HCT116 (cell line): ENCODE measurements at regions not wholly inside any gene's neighbourhood (a gene's known extent, or its start where the extent isn't known, plus 50 kb on each side); places are given as distances from the start of the nearest gene placed in this dataset.

Experiments used
- ATAC-seq: fragments of 200-7000 bp; cut with Tn5 transposase; 2 replicates; pipeline ENCODE4 v1.9.1; 2020; ENCODE audit warnings: mild to moderate bottlenecking, moderate library complexity
- BruUV-seq: library from RNA; stranded (reverse); fragments of 400-500 nt; replicated peaks from 2 replicates; lab custom pipeline; 2021; lab: Mats Ljungman, UMichigan
- CTCF ChIA-PET: fragments of 300-600 bp; sonication (Branson Sonifier 250); formaldehyde crosslinking; loops from one replicate; lab custom pipeline; 2021; ENCODE audit warnings: antibody characterized with exemption; lab: Charles Lee
- POLR2A ChIA-PET: fragments of 300-600, 350-600 bp; sonication (Branson Sonifier 250); formaldehyde crosslinking; loops from one replicate; lab custom pipeline; 2021; ENCODE audit warnings: antibody characterized with exemption; lab: Charles Lee
- RAD21 ChIA-PET, 2 experiments: fragments of 300-600 bp; sonication (Branson Sonifier 250); formaldehyde crosslinking; loops; one replicate each; lab custom pipeline; 2023; ENCODE audit warnings: low total read pairs in 2 of 2; ENCODE audit not compliant: uncharacterized antibody in 2 of 2, unreplicated experiment in 2 of 2, low non-redundant PET in 1 of 2; lab: Charles Lee
- DNase-seq: peaks from one replicate; pipeline ENCODE4 v3.0.0-alpha.2; 2010; ENCODE audit warnings: low read depth, low spot score
- H2AFZ ChIP-seq: fragments of 200-600 bp; shearing (Covaris generic), sonication (generic); 2 replicates; pipeline ENCODE4 v1.6.1; 2017; ENCODE audit warnings: low read depth, mixed run types, mixed read lengths, antibody characterized with exemption, low read length; ENCODE audit not compliant: poor library complexity, severe bottlenecking
- H3K27ac ChIP-seq: 2 replicates; pipeline ENCODE4 v1.5.1; 2012; ENCODE audit warnings: low read depth, low read length
- H3K27me3 ChIP-seq: fragments of 200-600 bp; sonication (generic); 2 replicates; pipeline ENCODE4 v1.6.1; 2016; ENCODE audit warnings: mixed run types, low read length, mixed read lengths; ENCODE audit not compliant: insufficient read depth
- H3K36me3 ChIP-seq, 2 experiments: fragments of 200-500 bp in 1 of 2; fragments of 200-600 bp in 1 of 2; sonication (Bioruptor generic) in 1 of 2; sonication (generic) in 1 of 2; 2 replicates each; pipeline versions ENCODE4 v1.5.1 to v1.6.1; 2014 to 2016; ENCODE audit warnings: low read length in 2 of 2, inconsistent platforms in 1 of 2, mixed read lengths in 1 of 2, mixed run types in 1 of 2; ENCODE audit not compliant: insufficient read depth in 2 of 2, control insufficient read depth in 1 of 2
- H3K4me1 ChIP-seq, 2 experiments: fragments of 200-600 bp in 1 of 2; sonication (generic) in 1 of 2; 2 replicates each; pipeline versions ENCODE4 v1.5.1 to v1.6.1; 2012 to 2017; ENCODE audit warnings: low read length in 2 of 2, inconsistent platforms in 1 of 2, mild to moderate bottlenecking in 1 of 2, mixed read lengths in 1 of 2, mixed run types in 1 of 2, moderate library complexity in 1 of 2; ENCODE audit not compliant: insufficient read depth in 2 of 2, control insufficient read depth in 1 of 2
- H3K4me2 ChIP-seq: fragments of 200-600 bp; sonication (generic); 2 replicates; pipeline ENCODE4 v1.6.1; 2017; ENCODE audit warnings: mixed run types, low read length, mixed read lengths
- H3K4me3 ChIP-seq, 2 experiments: fragments of 200-600 bp in 1 of 2; sonication (generic) in 1 of 2; replicated peaks in 1 of 2; 2 replicates each; pipeline ENCODE4 v1.5.1; 2011 to 2016; ENCODE audit warnings: low read length in 2 of 2, control low read depth in 1 of 2, low read depth in 1 of 2, mild to moderate bottlenecking in 1 of 2, mixed read lengths in 1 of 2, mixed run types in 1 of 2
- H3K79me2 ChIP-seq: fragments of 200-600 bp; sonication (generic); 2 replicates; pipeline ENCODE4 v1.6.1; 2017; ENCODE audit warnings: mild to moderate bottlenecking, mixed run types, low read length, moderate library complexity, mixed read lengths; ENCODE audit not compliant: insufficient read depth
- H3K9ac ChIP-seq: fragments of 200-600 bp; sonication (generic); 2 replicates; pipeline ENCODE4 v1.6.1; 2016; ENCODE audit warnings: low read length, mixed read lengths
- H3K9me2 ChIP-seq: fragments of 200-600 bp; sonication (generic), shearing (Covaris generic); 2 replicates; pipeline ENCODE4 v1.6.1; 2017; ENCODE audit warnings: mixed run types, mild to moderate bottlenecking, moderate library complexity; ENCODE audit not compliant: insufficient read depth
- H3K9me3 ChIP-seq, 2 experiments: fragments of 200-500 bp in 1 of 2; fragments of 200-600 bp in 1 of 2; sonication (Bioruptor generic) in 1 of 2; sonication (generic) in 1 of 2; 2 replicates each; pipeline ENCODE4 v1.6.1; 2014 to 2017; ENCODE audit warnings: low read length in 2 of 2, mixed read lengths in 2 of 2, inconsistent platforms in 1 of 2, low read depth in 1 of 2, mild to moderate bottlenecking in 1 of 2, mixed run types in 1 of 2, moderate library complexity in 1 of 2; ENCODE audit not compliant: control insufficient read depth in 1 of 2, insufficient read depth in 1 of 2
- H4K20me1 ChIP-seq: fragments of 200-600 bp; sonication (generic), shearing (Covaris generic); 2 replicates; pipeline ENCODE4 v1.6.1; 2017; ENCODE audit warnings: mixed run types, mild to moderate bottlenecking, moderate library complexity; ENCODE audit not compliant: insufficient read depth
- ATF3 ChIP-seq: IDR thresholded peaks from 2 replicates; pipeline ENCODE4 v1.6.1; 2012
- EGR1 ChIP-seq: IDR thresholded peaks from 2 replicates; pipeline ENCODE4 v1.6.1; 2012; ENCODE audit warnings: low read depth
- ELF1 ChIP-seq: IDR thresholded peaks from 2 replicates; pipeline ENCODE4 v1.6.1; 2012; ENCODE audit warnings: low read depth, borderline replicate concordance
- JUND ChIP-seq: IDR thresholded peaks from 2 replicates; pipeline ENCODE4 v1.6.1; 2012
- RAD21 ChIP-seq: IDR thresholded peaks from 2 replicates; pipeline ENCODE4 v1.6.1; 2012; ENCODE audit warnings: low read depth, mild to moderate bottlenecking
- TCF7L2 ChIP-seq: IDR thresholded peaks from 2 replicates; pipeline ENCODE4 v1.7.0; 2011; ENCODE audit warnings: borderline replicate concordance, inconsistent platforms; ENCODE audit not compliant: insufficient read depth, insufficient read length; ENCODE audit errors: extremely low read depth
- ZBTB33 ChIP-seq: IDR thresholded peaks from 2 replicates; pipeline ENCODE4 v1.6.1; 2011; ENCODE audit warnings: mild to moderate bottlenecking, low read length, moderate library complexity; ENCODE audit not compliant: insufficient replicate concordance; ENCODE audit errors: extremely low read depth
- ZFX ChIP-seq: fragments of 450-650 bp; IDR thresholded peaks from 2 replicates; pipeline ENCODE4 v1.6.1; 2017
- ZNF274 ChIP-seq: fragments of 200-500 bp; sonication (Bioruptor generic); IDR thresholded peaks from 2 replicates; pipeline ENCODE4 v1.6.1; 2014; ENCODE audit warnings: mild to moderate bottlenecking, low read depth, low read length, inconsistent platforms
- intact Hi-C: fragments of 100-400 bp; cut with micrococcal nuclease; formaldehyde crosslinking; loops from 2 replicates; pipeline ENCODE4 v1.10.0; 2022

- intact Hi-C loops = no loop called here
- no peaks in the 10 kb centered on the region for H3K27me3 ChIP-seq
- H3K4me3 ChIP-seq = no peak overlapping the region
- H3K9ac ChIP-seq = no peak overlapping the region
- no peak for DNase-seq
- no peaks in the 10 kb centered on the region for H3K79me2 ChIP-seq
- H3K9me3 ChIP-seq = no peaks in the 10 kb centered on the region
- no peak overlapping the region for H3K27ac ChIP-seq
- CTCF ChIA-PET = no interaction called here
- BruUV-seq = no TSS peak
- TF ChIP-seq ELF1 (no peak), ZBTB33 (no peak), ATF3 (no peak), ZFX (no peak)
- TF ChIP-seq, all 23 proteins: peak for 0
- no peak overlapping the region for H2AFZ ChIP-seq
- ChIA-PET RAD21 (no interaction called here), POLR2A (no interaction called here)
- H4K20me1 ChIP-seq = no peaks in the 10 kb centered on the region
- no peak overlapping the region for H3K4me2 ChIP-seq
- no peaks in the 10 kb centered on the region for H3K4me1 ChIP-seq
- H3K9me2 ChIP-seq = no peaks in the 10 kb centered on the region
- ATAC-seq = no peak
- no peaks in the 10 kb centered on the region for H3K36me3 ChIP-seq
Measured at GRCh38 chr12:85644508-85644907, 191.7 kb downstream of the RASSF9 start.

- H3K9ac ChIP-seq = no peak overlapping the region
- intact Hi-C loops = no loop called here
- H3K79me2 ChIP-seq = no peaks in the 10 kb centered on the region
- CTCF ChIA-PET = no interaction called here
- no peaks in the 10 kb centered on the region for H4K20me1 ChIP-seq
- no TSS peak for BruUV-seq
- no peaks in the 10 kb centered on the region; a peak in 1 of 4 replicates for H3K9me3 ChIP-seq
- no peaks in the 10 kb centered on the region for H3K27me3 ChIP-seq
- H3K4me1 ChIP-seq = no peaks in the 10 kb centered on the region
- H3K36me3 ChIP-seq = no peaks in the 10 kb centered on the region
- TF ChIP-seq ZNF274 = no peak
- no peak for TF ChIP-seq JUND
- TF ChIP-seq TCF7L2 = no peak
- TF ChIP-seq RAD21 = no peak
- no peak for TF ChIP-seq EGR1
- H3K27ac ChIP-seq = no peak overlapping the region
- H3K4me3 ChIP-seq = no peak overlapping the region
- no peaks in the 10 kb centered on the region for H3K9me2 ChIP-seq
- no peak for DNase-seq
- no peak overlapping the region for H2AFZ ChIP-seq
- RAD21 ChIA-PET = no interaction called here
- POLR2A ChIA-PET = no interaction called here
- H3K4me2 ChIP-seq = no peak overlapping the region
- ATAC-seq = no peak
Measured at GRCh38 chr12:85653731-85654455, 182.3 kb downstream of the RASSF9 start.
